ENCODE measurements at regions not wholly inside any gene's neighbourhood (a gene's known extent, or its start where the extent isn't known, plus 50 kb on each side); places are given as distances from the start of the nearest gene placed in this dataset. TPM values are rescaled to one million over a fixed set of nuclear protein-coding genes. Genes with fewer than 3 reads are reported as not detected.
"Not testable (repeated sequence)": the region's sequence is repeated elsewhere in the genome, so short reads cannot be mapped to it uniquely, and the experiment has no call there.

DNA sequence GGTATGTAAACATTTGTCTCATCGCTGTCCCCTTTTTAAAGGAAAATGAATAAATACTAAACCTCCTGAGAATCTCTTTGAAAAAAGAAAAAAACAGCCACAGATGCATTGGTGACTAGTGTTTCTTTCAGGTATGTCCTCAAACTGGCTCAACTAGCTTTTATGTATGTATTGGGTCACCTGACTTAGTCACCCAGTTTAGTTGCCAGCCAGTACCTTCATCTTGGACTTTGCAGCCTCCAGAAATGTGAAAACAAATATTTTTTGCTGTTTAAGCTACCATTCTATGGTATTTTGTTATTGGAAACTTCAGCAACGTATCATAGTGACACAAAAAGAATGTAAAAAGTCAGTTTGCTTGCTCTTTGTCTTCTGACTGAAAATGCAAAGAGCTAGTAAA is 1263.5 kb downstream of the FAM133A start:
- Histone ChIP-seq H3K9me3 (no peaks in the 10 kb centered on the region), H3K4me1 (no peaks in the 10 kb centered on the region), H3K27me3 (no peaks in the 10 kb centered on the region), H3K27ac (no peak overlapping the region), H3K36me3 (no peaks in the 10 kb centered on the region), H3K4me3 (replicated peaks in 1 of 3) (no peak overlapping the region)
- 81 to 84% methylated on average over 2 of the region's 2 CpGs for WGBS, 2 donors
- intact Hi-C loops (cut with DNase I): no loop called here
- DNase-seq: no peak
- TF ChIP-seq, protein P1, sequence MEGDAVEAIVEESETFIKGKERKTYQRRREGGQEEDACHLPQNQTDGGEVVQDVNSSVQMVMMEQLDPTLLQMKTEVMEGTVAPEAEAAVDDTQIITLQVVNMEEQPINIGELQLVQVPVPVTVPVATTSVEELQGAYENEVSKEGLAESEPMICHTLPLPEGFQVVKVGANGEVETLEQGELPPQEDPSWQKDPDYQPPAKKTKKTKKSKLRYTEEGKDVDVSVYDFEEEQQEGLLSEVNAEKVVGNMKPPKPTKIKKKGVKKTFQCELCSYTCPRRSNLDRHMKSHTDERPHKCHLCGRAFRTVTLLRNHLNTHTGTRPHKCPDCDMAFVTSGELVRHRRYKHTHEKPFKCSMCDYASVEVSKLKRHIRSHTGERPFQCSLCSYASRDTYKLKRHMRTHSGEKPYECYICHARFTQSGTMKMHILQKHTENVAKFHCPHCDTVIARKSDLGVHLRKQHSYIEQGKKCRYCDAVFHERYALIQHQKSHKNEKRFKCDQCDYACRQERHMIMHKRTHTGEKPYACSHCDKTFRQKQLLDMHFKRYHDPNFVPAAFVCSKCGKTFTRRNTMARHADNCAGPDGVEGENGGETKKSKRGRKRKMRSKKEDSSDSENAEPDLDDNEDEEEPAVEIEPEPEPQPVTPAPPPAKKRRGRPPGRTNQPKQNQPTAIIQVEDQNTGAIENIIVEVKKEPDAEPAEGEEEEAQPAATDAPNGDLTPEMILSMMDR (IDR thresholded peaks at IDR 0.05): no peak
- no peak for TF ChIP-seq POLR2A (IDR thresholded peaks at IDR 0.05)

DNA sequence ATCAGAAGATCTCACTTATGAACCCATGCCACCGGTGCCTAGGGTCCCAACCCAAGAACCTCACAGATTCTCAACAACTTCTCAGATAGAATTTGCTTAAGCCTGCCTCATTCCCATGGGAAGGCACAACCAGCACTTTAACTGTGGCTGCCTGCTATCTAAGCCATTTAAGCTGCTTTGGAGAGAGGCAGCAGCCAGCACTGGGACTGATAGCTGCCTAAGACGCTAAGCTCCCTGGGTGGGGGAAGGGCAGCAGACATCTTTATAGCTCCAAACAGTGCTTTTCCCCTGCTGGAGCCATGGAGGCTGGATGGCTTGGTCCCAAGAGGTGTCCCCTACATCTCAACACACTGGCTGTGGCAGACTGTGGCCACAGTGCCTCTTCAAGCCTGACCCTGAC is 1268.6 kb downstream of the FAM133A start:
- H3K27ac ChIP-seq: no peak overlapping the region
- 54 to 80% methylated on average over 2 of the region's 2 CpGs for WGBS, 2 donors
- intact Hi-C loops (cut with DNase I): no loop called here
- no peak overlapping the region for H3K4me3 ChIP-seq (replicated peaks in 1 of 3)
- no peaks in the 10 kb centered on the region for H3K36me3 ChIP-seq
- no peaks in the 10 kb centered on the region for H3K4me1 ChIP-seq
- no peaks in the 10 kb centered on the region for H3K27me3 ChIP-seq
- no peak for TF ChIP-seq POLR2A (IDR thresholded peaks at IDR 0.05)
- TF ChIP-seq, protein P1 (IDR thresholded peaks at IDR 0.05): no peak
- no peak for DNase-seq
- no peaks in the 10 kb centered on the region for H3K9me3 ChIP-seq

DNA sequence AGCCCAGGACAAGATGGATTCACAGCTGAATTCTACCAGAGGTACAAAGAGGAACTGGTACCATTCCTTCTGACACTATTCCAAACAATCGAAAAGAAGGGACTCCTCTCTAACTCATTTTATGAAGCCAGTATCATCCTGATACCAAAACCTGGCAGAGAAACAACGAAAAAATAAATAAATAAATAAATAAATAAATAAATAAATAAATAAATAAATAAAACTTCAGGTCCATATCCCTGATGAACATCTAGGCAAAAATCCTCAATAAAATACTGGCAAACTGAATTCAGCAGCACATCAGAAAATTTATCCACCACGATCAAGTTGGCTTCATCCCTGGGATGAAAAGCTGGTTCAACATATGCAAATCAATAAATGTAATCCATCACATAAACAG is 1272.1 kb downstream of the FAM133A start:
- intact Hi-C loops (cut with DNase I); H3K27ac ChIP-seq; H3K27me3 ChIP-seq; H3K4me3 ChIP-seq (replicated peaks in 1 of 3); H3K36me3 ChIP-seq; H3K4me1 ChIP-seq; H3K9me3 ChIP-seq; DNase-seq: not testable (repeated sequence)
- 76 to 89% methylated on average over 3 of the region's 3 CpGs for WGBS, 2 donors

DNA sequence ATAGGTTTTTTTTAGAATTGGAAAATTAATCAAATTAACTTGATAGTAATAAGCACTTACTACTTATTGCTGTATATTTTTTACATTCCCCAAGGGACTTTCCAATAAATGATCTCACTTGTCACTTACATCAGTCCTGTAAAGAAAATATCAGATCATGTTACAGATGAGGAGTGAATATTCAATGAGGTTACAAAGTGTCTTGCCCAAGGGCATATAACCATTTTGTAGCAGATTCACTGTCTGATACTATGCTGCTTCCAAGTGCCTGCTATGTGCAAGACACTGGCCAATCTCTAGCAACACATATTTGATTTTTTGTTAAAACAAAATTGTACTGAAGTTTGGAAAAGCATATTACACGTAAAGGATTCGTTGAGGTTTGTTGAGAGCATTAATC is 1287.7 kb downstream of the FAM133A start:
- H3K27ac ChIP-seq: no peak overlapping the region
- DNase-seq: no peak
- H3K4me3 ChIP-seq (replicated peaks in 1 of 3): no peak overlapping the region
- no peaks in the 10 kb centered on the region for H3K27me3 ChIP-seq
- intact Hi-C loops (cut with DNase I): no loop called here
- no peaks in the 10 kb centered on the region for H3K4me1 ChIP-seq
- TF ChIP-seq POLR2A (IDR thresholded peaks at IDR 0.05): no peak
- TF ChIP-seq, protein P1 (IDR thresholded peaks at IDR 0.05): no peak
- 60 to 74% methylated on average over 2 of the region's 2 CpGs for WGBS, 2 donors
- H3K36me3 ChIP-seq: no peaks in the 10 kb centered on the region
- H3K9me3 ChIP-seq: no peaks in the 10 kb centered on the region

DNA sequence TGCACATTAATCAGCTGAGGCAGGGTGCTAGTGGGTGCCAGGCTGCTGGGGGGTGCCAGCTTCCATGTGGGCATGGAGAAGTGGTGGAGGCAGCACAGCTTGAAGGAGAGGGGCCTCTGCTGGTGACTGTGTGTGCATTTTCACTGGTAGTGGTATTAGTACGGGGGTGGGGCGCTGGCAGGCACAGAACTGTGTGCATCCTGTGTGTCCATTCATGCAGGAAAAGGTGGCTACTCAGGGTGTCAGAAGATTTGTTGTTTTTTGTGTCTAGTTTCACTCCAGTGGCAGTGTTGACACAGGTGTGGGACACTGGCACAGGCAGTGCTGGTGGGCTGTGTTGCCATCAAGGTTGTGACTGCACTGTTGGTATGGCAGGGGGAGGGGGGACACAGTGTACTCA is 1303.6 kb downstream of the FAM133A start:
- peaks cover 0 to 5% of the 10 kb centered on the region in 2 donors for H3K4me1 ChIP-seq
- H3K36me3 ChIP-seq: no peaks in the 10 kb centered on the region
- H3K27ac ChIP-seq: no peak overlapping the region
- DNase-seq: peak; percentile 72 to 81
- intact Hi-C loops (cut with DNase I): no loop called here
- TF ChIP-seq, protein P1 (IDR thresholded peaks at IDR 0.05): peak in 3 of 6 experiments; percentile 25 to 39 (median 34)
- TF ChIP-seq POLR2A (IDR thresholded peaks at IDR 0.05): no peak
- H3K27me3 ChIP-seq: no peaks in the 10 kb centered on the region
- H3K4me3 ChIP-seq (replicated peaks in 1 of 3): no peak overlapping the region
- WGBS, 2 donors: no CpG with 5 or more reads among the region's 2 CpGs
- H3K9me3 ChIP-seq: no peaks in the 10 kb centered on the region

DNA sequence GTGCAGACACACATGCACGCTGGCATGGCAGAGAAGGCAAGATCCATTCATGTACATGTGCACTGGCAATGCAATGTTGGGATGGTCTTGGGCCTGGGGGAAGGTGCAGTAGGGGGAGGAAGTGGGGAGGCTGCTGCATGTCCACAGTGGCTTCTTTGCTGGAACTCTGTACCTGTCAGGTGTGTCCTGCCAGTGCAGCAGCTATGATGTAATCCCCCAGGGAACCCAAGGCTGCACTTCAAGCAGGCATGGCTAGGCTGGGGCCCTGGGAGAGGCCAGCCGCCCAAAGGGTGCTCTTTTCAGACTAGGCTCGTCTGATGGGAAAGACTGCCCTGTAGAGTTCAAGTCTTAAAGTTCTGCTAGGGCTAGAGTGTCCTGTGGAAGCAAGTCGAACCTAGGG is 1304.0 kb downstream of the FAM133A start:
- Histone ChIP-seq H3K4me3 (replicated peaks in 1 of 3) (no peak overlapping the region), H3K27me3 (no peaks in the 10 kb centered on the region), H3K4me1 (peaks cover 0 to 5% of the 10 kb centered on the region in 2 donors), H3K27ac (no peak overlapping the region), H3K9me3 (no peaks in the 10 kb centered on the region), H3K36me3 (no peaks in the 10 kb centered on the region)
- DNase-seq: peak; percentile 46 to 53
- TF ChIP-seq POLR2A (IDR thresholded peaks at IDR 0.05): no peak
- intact Hi-C loops (cut with DNase I): no loop called here
- WGBS, 2 donors: no CpG with 5 or more reads among the region's 4 CpGs

Small RNA genes lying in the stretch of these regions (small RNA-seq; reads per million reads assigned to genes)
- gene RF00019: not detected
